Loucy (cell line): ENCODE measurements at regions not wholly inside any gene's neighbourhood (a gene's known extent, or its start where the extent isn't known, plus 50 kb on each side); places are given as distances from the start of the nearest gene placed in this dataset.
"Not testable (repeated sequence)": the region's sequence is repeated elsewhere in the genome, so short reads cannot be mapped to it uniquely, and the experiment has no call there.

Experiments used
- CTCF ChIP-seq: fragments of 200-600 bp; sonication (generic); conservative IDR thresholded peaks from 2 replicates; pipeline ENCODE4 v1.5.1; 2014; ENCODE audit warnings: mild to moderate bottlenecking, antibody characterized with exemption, low read length
- EZH2phosphoT487 ChIP-seq: fragments of 200-600 bp; IDR thresholded peaks from 2 replicates; pipeline ENCODE4 v1.6.1; 2018; ENCODE audit warnings: antibody characterized with exemption, mild to moderate bottlenecking, moderate library complexity, borderline replicate concordance

DNA sequence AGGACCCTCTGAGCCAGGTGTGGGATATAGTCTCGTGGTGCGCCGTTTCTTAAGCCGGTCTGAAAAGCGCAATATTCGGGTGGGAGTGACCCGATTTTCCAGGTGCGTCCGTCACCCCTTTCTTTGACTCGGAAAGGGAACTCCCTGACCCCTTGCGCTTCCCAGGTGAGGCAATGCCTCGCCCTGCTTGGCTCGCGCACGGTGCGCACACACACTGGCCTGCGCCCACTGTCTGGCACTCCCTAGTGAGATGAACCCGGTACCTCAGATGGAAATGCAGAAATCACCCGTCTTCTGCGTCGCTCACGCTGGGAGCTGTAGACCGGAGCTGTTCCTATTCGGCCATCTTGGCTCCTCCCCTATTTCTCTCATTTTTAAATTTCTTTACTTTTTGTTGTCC, 562.4 kb upstream of the RAB6C start:
- TF ChIP-seq CTCF, EZH2phosphoT487: not testable (repeated sequence)
